Cardiac fibroblast (primary cell): ENCODE measurements at regions not wholly inside any gene's neighbourhood (a gene's known extent, or its start where the extent isn't known, plus 50 kb on each side); places are given as distances from the start of the nearest gene placed in this dataset.

ENCODE experiments used
- DNase-seq, 2 donors: peaks; one replicate each; pipeline versions ENCODE4 v3.0.0 to v3.0.0-alpha.2; 2010; ENCODE audit warnings: low read depth in 2 of 2
- H3K4me3 ChIP-seq, 2 donors: replicated peaks in 1 of 2; 1 replicate in 1 of 2; 2 replicates in 1 of 2; pipeline ENCODE4 v1.5.1; 2011; ENCODE audit warnings: low read depth in 2 of 2, low read length in 2 of 2, mild to moderate bottlenecking in 2 of 2, moderate library complexity in 1 of 2
- CTCF ChIP-seq: IDR thresholded peaks from one replicate; pipeline ENCODE4 v1.5.1; 2011; ENCODE audit warnings: low read depth, mild to moderate bottlenecking, low read length, inconsistent platforms

- TF ChIP-seq CTCF = no peak
- H3K4me3 ChIP-seq = no peak overlapping the region
- DNase-seq = no peak
Observed at GRCh38 chr13:73235385-73235784, 176.6 kb downstream of the KLF5 start.

GRCh38 chr13:73231471-73231870, 172.7 kb downstream of the KLF5 start:
- DNase-seq = no peak
- H3K4me3 ChIP-seq = no peak overlapping the region
- TF ChIP-seq CTCF = no peak

- peak in 1 of 2 donors; percentile 22 for DNase-seq
- no peak overlapping the region for H3K4me3 ChIP-seq
- TF ChIP-seq CTCF = no peak
Observed at GRCh38 chr13:73230716-73231115, 171.9 kb downstream of the KLF5 start.

- H3K4me3 ChIP-seq = no peak overlapping the region
- DNase-seq = peak; percentile 14 to 18
Observed at GRCh38 chr13:73228546-73228945, 169.7 kb downstream of the KLF5 start.

GRCh38 chr13:73225990-73226389, 167.2 kb downstream of the KLF5 start:
- peak in 1 of 2 donors; percentile 24 for DNase-seq
- TF ChIP-seq CTCF = no peak
- no peak overlapping the region for H3K4me3 ChIP-seq

More at GRCh38 chr13:73228546-73228945, 169.7 kb downstream of the KLF5 start:
- TF ChIP-seq CTCF = no peak

- peak in 1 of 2 donors; percentile 78 for DNase-seq
- H3K4me3 ChIP-seq = no peak overlapping the region
- TF ChIP-seq CTCF = no peak
Observed at GRCh38 chr13:73224703-73225102, 165.9 kb downstream of the KLF5 start.

GRCh38 chr13:73223372-73223781, 164.6 kb downstream of the KLF5 start:
- no peak for TF ChIP-seq CTCF
- H3K4me3 ChIP-seq = no peak overlapping the region
- DNase-seq = no peak
